HG03378 (cell line): ENCODE measurements at regions not wholly inside any gene's neighbourhood (a gene's known extent, or its start where the extent isn't known, plus 50 kb on each side); places are given as distances from the start of the nearest gene placed in this dataset.

Source experiments
- ATAC-seq: cut with Tn5 transposase; IDR thresholded peaks from one replicate; pipeline ENCODE4 v1.9.1; 2021; ENCODE audit warnings: mild to moderate bottlenecking, moderate library complexity; ENCODE audit not compliant: unreplicated experiment

DNA sequence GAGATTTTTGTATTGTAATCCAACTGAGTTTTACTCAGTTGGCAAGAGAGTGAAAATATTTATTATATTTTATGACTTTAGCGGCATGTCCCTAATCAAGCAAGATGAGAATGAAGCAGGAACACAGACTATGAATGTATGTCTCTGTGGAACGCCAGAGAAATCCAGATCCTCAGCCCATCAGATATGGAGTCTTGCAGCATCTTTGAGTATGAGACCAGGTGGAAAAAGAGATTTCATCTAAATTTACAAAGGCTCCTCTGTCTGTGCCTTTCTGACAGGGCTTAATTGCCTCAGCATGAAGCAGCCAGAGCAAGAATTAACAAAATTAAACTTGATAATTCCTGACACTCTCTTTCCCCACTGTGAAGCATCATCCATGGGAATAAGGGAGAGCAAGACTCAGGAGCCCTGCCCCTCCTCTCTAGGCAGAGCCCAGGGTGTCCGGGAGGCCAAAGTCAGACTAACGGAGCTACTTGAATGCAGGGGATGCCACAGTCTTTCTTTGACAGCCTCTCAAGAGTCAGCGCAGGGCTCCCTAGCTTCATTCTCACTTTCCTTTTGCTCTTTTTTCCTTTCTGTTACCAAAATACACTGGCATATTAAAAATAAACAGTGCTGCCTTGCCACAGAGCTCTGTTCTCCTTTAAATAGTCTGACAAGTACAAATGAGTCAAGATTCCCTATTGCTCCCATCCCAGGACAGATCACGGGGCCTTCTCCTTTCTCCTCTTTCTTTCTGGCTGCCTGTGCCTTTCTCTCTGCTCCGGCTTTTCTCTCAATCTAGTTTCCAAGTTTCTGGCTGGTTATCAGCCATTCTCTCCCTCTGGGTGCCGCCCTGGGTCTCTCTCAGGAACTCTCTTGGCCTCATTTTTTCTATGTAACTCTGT is 132.2 kb upstream of the INHBA start:
- no peak for ATAC-seq

DNA sequence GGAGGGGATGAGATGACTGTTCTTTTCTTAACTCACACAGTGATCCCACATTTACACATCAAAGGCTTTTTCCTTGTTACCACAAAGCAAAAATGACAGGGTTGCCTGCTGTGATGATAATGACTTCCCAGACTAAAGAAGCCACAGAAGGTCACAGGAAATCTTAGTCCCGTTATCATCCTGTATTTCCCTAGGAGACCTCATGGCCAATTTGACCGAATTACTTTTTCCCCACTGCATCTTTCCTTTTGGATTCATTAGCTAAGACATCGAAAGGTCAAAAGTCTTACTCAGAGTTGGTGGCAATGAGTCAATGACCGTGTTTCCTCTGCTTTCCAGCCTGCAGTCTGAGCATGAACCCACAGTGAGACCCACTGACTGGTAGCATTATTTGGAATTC is 130.1 kb upstream of the INHBA start:
- ATAC-seq, result no peak

DNA sequence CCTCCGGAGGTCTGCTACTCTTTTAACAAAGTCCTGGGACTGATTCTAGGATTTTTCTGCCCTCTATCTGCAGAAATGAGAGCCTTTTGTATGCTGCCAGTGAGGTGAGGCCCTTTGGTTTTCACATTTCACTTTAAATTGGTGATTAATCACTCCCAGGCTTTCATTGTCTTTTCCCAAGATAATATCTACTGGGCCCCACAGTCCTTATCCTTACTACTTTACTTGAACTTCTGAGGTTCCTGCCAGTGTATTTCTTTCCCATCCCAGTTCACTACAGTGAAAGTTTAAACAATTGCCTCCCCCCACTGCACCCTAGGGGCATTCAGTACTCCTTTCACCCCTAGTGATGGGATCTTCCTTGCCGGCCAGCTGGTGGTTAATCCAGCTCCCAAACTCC is 127.4 kb upstream of the INHBA start:
- ATAC-seq, result no peak

DNA sequence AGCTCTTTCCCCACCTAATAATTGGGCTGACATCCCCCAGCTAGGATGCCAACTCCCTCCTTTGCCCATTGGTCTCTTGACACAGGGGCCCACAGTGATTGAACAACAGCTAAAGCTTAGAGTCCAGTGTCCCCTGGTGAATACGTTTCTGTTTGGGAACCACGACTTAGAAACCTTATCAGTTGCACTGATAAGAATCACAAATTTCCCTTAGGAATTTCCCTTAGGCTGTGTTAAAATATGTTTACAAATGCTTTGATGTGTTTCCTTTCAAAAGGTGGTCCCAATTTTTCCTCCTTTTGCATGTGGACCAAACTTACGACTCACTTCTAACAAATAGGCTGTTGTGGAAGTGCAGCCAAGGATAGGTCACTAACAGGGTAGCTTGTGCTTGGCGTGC is 126.0 kb upstream of the INHBA start:
- no peak for ATAC-seq

DNA sequence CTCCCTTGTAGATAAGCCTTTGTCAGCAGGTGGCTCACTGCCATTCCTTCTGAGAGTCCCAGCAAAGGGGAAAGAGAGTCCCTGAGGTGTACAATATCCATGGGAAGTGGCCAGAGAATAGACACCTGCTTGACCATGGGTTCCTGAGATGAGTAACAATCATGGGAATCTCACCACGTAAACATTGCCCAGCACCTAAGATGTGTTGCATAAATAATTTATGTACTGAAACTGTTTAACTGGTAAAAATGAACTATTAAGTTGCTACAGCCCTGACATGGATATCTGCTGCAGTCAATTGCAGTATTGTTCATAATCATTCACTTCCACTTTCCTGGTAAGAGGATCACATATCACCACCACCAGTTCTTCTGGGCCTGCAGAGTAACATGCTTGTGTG is 123.8 kb upstream of the INHBA start:
- no peak for ATAC-seq

DNA sequence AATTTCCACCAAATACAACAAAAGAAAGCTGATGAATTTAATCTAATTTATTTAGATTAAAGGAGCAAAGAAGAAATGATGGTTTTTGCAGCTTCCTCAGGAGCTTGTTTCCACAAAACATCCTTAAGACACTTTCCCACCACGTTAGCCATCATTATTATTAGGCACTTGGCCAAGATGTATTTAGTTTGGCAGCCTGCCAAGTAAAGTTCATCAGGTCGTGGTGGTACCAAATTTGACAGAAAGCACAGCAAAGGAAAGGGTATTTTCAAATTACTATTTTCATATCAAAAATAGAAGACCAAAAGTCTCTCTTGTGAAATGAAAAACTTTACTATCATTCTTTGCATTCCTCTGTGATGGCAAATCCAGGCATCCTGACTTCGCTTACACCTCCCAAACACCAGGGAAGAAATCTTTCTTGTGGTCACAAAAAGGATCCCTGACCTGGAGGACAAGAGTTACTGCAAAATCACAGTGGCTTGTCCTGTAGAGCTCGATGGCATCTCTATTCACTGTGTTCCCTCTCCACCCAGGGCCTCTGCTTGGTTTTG is 123.1 kb upstream of the INHBA start:
- ATAC-seq, result no peak

DNA sequence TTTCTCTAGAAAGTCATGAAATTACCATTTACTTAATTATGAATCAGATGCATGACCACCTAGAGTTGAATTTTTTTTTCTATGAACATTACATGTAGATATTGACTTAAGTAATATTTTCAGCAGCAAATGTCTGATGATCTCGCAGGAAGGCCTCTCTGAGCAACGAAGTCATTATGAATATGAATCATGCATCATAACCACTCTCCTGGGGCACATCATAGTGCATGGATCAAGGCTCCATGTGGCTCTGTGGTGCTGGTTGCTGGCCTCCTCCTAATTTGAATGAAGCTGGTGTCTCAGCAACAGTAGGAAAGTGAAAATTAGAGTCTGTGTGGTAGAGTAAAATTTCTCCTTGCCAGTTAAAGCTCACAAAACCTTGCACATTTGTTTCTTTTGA is 121.4 kb upstream of the INHBA start:
- peak; percentile 51 for ATAC-seq

DNA sequence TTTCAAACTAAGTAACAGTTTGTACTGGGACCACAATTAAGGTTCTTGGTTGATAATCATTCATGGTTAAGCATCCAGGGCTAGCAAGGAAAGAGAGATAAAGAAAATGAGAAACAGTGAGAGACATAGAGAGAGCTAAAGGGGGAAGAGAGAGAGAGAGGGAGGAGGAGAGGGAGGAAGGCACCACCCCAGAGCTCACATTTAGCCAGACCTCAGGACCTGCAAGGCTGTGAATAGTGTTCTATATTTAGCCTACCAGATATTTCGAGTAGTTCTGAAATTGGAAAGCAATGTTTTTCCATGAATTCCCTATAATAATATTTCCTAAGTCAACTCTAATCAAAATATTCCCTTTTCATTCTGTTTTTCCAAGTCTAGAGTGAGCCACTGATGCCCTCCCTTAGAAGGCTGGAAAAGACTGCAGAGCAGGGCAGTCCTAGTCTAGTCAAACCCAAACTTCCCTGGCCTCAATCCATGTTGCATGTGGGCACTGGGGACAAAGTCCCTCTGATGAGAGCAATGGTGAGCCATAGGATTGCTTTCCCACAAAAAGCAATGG is 119.4 kb upstream of the INHBA start:
- ATAC-seq, result no peak

DNA sequence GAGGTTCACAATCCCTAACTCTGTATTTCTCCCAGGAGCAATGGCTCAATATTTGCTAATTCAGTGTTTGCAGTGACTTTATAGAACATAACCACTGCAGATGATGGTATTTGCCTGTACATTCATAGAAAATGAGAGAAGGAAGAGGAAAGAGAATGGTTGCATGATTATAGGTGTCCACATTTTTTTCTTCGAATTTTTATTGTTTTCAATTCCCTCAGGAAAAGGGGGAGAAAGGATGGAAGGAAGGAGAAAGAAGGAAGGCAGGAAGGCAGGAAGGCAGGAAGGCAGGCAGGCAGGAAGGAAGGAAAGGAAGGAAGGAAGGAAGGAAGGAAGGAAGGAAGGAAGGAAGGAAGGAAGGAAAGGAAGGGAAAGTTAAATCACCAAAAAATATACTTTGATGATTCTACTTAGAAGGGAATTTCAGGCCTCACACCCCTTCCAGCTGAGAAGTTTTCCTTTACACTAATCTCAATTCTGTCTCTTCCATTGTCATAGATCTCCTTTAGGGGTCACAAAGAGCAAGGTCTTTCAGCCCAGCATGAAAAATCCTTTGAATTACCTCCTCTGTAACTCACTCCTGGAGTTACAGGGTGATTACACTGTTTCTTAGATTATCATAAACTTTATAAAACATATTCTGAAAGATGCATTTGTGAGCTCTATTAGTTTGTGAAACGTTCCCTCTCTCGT is 118.8 kb upstream of the INHBA start:
- no peak for ATAC-seq

DNA sequence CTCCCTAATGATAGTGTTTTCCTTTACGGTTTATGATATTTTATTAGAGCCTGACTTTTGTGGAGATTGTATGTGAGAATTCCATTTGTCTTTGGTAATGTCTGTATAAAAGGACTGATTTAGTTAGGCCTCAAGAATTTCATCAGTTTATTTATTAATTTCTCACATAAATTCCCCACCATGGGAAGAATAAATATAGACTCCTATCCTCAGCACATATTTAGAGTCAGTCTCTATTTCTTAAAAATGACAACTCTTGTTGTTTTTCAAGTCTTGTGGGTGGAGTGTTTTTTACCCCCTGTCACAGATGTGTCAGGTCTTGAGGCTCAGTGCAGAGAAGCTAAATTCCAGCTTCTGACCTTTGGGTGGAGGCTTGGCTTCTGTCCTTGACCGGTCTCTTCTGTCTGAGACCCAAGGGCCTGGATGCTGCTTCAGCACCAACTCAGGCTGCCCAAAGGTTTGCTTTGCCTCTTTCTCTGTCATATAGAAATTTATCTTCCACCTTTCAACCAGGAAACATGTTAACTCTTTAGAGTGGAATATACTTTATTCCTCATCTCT is 117.3 kb upstream of the INHBA start:
- no peak for ATAC-seq

DNA sequence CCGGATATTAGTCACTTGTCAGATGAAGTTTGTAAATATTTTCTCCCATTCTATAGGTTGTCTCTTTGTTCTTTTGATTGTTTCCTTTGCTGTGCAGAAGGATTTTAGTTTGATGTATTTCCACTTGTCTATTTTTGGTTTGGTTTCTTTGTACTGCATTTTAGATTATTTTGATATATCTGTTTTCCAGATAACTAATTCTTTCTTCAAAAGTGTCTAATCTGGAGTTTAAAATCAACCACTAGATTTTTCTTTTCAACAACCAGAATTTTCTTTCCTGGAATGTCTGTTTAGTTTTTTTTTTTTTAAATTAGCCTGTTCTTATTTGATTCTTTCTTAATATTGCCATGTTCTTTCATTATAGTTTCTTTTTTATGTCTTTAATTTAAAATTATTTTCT is 116.8 kb upstream of the INHBA start:
- ATAC-seq, result no peak

DNA sequence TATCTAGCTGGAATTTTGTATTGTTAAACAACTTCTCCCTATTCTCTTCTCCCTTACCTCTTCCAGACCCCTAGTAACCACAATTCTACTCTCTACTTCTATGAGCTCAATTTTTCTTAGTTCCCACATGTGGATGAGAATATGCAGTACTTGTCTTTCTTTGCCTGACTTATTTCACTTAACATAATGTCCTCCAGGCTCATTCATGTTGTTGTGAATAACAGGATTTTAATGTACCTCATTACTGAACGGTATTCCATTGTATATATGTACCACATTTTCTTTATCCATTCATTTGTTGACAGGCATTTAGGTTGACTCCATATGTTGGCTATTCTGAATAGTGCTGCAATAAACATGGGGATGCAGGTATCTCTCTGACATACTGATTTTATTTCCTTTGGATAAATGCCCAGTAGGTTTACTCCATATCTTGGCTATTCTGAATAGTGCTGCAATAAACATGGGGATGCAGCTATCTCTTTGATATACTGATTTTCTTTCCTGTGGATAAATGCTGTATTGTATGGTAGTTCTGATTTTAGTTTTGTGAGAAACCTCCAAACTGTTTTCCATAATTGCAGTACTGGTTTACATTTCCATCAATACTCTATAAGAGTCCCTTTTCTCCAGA is 116.0 kb upstream of the INHBA start:
- no peak for ATAC-seq

DNA sequence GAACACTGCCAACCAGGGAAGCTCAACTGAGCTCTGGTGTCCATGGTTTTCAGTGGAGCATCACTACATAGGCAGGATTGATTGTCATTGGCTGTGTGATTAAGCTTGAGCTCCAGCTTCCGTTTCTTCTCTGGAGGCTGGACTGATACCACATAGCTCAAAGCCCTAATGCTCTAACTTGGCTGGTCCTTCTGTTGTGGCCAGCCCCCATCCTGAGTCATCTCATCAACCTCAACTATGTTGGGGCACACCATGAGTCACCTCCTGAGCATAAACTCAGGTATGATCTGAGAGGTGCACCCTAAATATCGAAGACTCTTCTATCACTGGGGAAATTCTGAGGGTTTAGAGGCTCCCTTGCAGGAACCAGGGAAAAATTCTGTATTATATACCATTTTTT is 114.5 kb upstream of the INHBA start:
- peak; percentile 74 for ATAC-seq

DNA sequence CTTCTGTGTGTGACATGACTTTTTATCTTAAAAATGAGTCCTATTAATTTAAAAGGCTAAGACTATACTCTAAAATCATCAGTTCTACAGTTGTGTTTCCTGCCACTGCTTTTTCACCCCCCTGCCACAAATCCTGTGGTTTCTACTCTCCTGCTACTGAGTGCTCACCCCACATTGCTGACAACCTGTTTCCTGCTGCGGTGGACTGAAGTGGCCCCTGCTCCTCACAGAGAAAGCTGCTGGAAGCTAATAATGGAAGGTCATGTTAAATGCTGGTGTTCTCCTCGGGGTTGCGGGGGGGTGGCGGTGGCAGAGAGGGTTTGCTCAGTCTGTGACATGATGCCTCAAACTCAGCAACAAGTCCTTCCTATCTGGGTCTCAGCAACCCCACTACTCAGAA is 113.2 kb upstream of the INHBA start:
- ATAC-seq, result peak; percentile 49

DNA sequence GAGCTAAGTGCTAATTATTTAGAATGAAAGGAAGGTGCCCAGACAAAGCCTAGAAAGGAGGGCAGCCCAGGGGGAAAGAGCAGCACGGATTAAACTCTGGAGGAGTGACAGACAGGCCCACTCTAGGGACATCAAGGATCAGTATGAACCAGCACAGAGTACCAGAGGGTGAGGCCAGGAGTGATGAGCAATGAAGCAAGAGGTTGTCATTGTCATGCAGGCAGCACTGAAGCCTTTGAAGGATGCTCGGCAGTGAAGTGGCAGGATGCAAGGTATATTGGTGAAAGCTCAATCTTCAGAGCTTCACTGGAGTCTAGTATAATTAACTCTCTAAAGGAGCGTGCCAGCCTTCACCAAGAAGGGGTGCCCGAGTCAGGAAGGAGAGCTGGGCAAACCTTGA is 112.0 kb upstream of the INHBA start:
- no peak for ATAC-seq

DNA sequence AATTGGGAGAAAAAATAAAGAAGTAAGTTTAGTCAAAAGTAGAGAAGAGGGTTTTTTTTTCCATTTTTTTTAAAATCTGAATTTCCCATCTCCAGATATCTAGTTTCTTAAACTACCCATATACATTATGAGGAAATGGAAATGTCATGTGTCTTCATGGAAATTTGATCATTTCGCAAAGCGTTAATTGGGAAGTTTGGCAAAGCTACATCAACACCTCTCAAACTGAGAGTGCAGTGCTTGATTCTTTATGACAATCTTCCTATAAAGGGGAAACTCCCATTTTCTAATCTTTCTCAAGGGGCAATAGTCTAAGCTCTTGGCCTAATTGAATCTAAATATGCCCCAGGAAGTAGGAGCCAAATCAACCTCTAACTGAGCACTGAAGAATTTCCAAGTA is 110.4 kb upstream of the INHBA start:
- ATAC-seq, result no peak

DNA sequence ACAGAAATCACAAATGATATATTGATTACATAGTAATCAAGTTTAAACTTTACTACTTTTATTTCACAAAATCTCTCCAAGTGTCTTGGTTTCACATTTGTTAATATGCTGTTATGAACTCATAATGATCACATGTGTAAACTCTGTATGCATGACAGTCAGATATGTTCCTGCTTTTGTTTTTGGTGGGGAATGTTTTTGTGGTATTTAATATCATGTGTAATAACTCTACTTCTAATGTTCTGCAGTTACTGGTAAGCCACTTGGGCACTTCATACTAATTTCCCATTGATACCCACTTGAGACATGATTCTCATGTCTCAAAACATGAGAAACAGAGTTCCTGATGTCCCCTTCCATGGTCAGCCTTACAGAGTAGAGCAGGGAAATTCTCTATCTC is 109.1 kb upstream of the INHBA start:
- no peak for ATAC-seq

DNA sequence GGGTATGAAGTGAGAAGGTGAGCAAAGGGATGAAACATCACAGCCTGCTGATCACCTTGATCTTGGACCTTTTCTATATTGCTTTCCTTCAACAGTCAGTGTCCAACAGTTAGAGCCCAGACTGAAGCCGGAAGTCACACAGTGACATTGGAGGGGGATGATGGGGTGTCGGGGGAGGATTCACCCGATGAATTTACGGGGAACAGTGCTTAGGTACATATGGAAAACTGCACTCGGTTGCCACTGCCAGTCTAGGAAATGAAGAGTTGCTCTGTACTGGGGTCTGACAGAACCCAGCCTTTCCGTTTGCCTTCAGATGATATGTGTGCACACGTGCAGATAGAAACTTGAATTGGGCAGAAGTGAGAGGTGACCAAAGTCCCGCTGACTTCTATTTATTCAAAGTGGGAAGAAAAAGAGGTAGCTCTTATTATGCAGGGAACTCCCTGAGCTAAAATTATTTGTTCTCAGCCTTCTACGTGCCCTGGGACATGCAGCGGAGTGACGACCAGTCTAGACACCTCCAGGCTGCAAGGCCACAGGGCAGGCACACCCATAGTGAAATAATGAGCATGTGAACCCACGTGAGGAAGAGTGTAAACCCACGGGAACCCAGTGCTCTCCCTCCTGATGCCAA is 107.2 kb upstream of the INHBA start:
- ATAC-seq, result peak; percentile 92

DNA sequence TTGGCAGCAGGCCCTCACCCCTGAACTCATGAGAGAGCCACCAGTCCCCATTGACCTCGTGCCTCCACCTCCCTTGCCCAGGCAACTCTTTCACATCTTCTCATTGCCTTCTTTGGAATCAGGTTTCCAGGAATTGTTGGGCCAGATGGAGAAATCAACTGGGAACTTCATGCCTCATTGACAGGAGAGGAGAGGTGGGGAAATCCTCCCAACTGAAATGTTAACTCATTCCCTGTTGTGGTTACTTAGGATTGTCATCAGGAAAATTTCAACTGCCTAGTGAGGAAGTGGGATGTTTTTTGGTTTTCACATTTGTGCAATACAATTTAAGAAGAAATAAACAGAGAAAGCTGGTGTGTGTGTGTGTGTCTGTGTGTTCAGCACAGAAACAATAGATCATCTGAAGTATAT is 106.6 kb upstream of the INHBA start:
- ATAC-seq, result no peak

DNA sequence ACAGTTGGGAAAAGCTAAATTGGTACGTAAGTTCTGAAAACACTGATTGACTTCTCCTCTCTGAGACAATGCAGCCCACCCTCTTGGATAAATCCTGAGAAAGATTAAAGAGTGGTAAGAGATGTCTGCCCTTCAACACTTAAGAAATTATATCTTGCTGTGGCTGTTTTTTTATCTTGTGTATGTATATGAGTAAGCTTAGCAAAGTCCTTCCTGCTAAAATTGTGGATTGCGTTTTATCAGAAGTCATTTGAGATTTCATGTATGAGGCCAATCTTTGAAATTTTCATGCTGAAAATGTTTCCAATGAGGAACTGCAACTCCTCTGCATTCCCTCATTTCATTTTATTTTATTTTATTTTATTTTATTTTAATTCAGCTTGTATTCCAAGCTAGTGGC is 106.2 kb upstream of the INHBA start:
- ATAC-seq, result no peak

DNA sequence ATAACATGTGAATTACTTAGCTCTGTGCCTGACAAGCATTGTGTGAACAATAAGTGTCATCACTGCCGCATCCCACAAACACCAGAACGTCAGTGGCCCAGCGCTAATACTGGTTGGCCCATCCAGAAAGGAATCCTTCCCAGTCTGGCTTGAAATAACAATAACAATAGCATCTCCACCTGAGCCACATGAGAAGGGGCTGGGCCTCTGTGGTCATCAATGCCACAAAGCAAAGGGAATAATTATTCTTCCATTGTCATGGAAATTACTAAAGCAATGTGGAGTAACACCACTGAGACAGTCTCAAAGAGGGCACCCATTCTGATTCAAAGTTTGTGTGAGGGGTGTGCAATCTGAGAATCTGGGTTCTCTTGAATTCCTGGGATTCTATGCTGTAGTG is 105.7 kb upstream of the INHBA start:
- ATAC-seq, result no peak
